Epithelial cell of proximal tubule (primary cell): ENCODE measurements at regions not wholly inside any gene's neighbourhood (a gene's known extent, or its start where the extent isn't known, plus 50 kb on each side); places are given as distances from the start of the nearest gene placed in this dataset.
"Not testable (repeated sequence)": the region's sequence is repeated elsewhere in the genome, so short reads cannot be mapped to it uniquely, and the experiment has no call there.

Experiments
- DNase-seq: peaks from one replicate; pipeline ENCODE4 v3.0.0-alpha.2; 2011; ENCODE audit warnings: low read depth
- H3K4me3 ChIP-seq: 2 replicates; pipeline ENCODE4 v1.5.1; 2011; ENCODE audit warnings: low read depth, mild to moderate bottlenecking, low read length
- TF ChIP-seq, protein P1 (sequence below): conservative IDR thresholded peaks from 2 replicates; pipeline ENCODE4 v1.5.1; 2012; ENCODE audit warnings: low read depth, mild to moderate bottlenecking, low read length

DNA sequence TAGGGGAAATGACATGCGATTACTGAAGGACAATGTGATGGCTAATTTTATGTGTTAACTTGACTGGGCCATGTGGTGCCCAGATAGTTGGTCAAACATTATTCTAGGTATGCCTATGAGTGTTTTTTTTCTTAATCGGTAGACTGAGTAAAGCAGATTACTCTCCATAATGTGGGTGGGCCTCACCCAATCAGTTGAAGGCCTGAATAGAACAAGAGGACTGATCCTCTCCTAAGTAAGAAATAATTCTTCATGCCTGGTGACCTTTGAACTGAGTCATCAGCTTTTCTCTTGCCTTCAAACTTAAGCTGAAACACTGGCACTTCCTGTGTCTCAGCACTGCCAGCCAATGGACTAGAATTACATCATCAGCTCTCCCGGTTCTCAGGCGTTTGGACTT, 164.0 kb upstream of the FGF13 start:
- TF ChIP-seq, protein P1, sequence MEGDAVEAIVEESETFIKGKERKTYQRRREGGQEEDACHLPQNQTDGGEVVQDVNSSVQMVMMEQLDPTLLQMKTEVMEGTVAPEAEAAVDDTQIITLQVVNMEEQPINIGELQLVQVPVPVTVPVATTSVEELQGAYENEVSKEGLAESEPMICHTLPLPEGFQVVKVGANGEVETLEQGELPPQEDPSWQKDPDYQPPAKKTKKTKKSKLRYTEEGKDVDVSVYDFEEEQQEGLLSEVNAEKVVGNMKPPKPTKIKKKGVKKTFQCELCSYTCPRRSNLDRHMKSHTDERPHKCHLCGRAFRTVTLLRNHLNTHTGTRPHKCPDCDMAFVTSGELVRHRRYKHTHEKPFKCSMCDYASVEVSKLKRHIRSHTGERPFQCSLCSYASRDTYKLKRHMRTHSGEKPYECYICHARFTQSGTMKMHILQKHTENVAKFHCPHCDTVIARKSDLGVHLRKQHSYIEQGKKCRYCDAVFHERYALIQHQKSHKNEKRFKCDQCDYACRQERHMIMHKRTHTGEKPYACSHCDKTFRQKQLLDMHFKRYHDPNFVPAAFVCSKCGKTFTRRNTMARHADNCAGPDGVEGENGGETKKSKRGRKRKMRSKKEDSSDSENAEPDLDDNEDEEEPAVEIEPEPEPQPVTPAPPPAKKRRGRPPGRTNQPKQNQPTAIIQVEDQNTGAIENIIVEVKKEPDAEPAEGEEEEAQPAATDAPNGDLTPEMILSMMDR = no peak
- no peak overlapping the region for H3K4me3 ChIP-seq
- no peak for DNase-seq

DNA sequence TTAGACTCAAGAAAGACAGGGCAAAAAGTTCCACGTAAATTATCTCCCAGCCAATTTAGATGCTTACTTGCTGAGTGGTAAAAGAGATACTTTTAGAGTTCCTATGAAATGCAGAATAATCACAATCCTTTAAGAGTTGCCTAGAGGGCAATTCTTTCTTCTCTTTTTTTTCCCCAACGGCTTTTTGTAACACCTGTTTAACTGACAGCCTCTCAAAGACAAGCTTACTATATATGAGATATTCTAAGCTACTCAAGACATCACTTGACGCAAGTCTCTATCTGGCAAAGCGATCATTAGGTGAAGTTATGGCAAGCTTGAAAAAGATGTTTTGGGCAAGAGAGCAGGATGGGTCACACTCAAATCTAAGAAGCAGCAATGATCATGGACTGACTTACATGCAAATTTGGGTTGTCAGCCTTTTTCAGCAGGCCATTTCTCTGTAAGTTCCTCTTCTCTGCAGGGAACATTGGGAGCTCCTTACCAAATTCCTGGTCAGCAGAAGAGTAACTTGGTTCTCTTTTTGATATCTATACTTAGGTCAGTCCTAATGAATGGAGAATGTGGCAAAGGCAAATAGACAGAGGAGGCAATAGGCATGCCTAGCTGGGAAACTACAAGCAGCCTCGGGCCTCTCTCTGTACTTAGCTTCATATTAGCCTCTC, 162.9 kb upstream of the FGF13 start:
- no peak overlapping the region for H3K4me3 ChIP-seq
- DNase-seq = no peak
- TF ChIP-seq, protein P1 = no peak

GRCh38 chrX:138873640-138874039, 162.1 kb upstream of the FGF13 start:
- DNase-seq, H3K4me3 ChIP-seq: not testable (repeated sequence)

DNA sequence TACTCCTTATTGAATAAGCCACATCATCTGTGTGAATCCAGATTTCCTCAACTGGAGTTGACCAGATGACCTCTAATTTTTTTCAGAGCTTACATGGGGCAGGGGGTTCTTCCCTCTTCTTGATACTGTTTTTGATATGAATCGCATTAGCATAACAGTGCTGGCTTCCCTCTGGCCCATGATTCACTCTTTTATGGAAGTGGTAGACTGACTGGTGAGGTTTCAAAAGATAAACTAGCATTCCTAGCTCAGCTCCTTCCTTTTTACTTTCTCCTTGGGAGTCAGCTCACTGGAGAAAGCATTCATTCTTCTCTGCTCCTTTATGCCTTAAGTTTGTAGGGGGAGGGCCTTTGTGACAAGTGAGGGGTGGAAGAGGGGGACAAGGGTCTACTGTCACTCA, 161.0 kb upstream of the FGF13 start:
- DNase-seq = no peak
- no peak overlapping the region for H3K4me3 ChIP-seq
- TF ChIP-seq, protein P1 = no peak

DNA sequence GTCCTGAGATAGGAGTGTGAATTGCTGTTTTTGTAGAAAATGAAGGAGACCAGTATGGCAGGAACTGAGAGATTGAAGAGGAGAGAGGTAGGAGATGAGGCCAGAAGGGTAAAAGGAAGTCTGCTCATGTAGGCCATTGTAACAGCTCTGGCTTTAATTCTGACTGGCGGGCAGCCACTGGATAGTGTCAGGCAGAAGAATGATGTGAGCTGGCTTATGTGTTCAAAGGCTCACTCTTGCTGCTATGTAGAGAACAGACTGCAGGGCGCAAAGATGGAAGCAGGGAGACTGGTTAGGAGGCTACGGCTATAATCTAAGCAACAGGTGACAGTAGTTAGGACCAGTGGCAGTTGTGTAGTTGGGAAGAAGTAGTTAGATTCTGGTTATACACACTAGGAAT, 160.2 kb upstream of the FGF13 start:
- TF ChIP-seq, protein P1 = no peak
- DNase-seq = no peak

GRCh38 chrX:138866643-138867042, 155.1 kb upstream of the FGF13 start:
- TF ChIP-seq, protein P1 = no peak
- no peak for DNase-seq
- H3K4me3 ChIP-seq = no peak overlapping the region

More for the DNA sequence above, 160.2 kb upstream of the FGF13 start:
- no peak overlapping the region for H3K4me3 ChIP-seq

GRCh38 chrX:138865093-138865649, 153.7 kb upstream of the FGF13 start:
- TF ChIP-seq, protein P1 = no peak
- no peak for DNase-seq
- no peak overlapping the region for H3K4me3 ChIP-seq
